ENCODE measurements at regions not wholly inside any gene's neighbourhood (a gene's known extent, or its start where the extent isn't known, plus 50 kb on each side); places are given as distances from the start of the nearest gene placed in this dataset.

GRCh38 chr5:153365547-153365946 is 124.9 kb upstream of the GRIA1 start:
- TF ChIP-seq CTCF (IDR thresholded peaks at IDR 0.05; ENCODE audit: borderline replicate concordance, extremely low read depth, low read length, poor library complexity, severe bottlenecking) (no peak), EZH2 (IDR thresholded peaks at IDR 0.05; ENCODE audit: borderline replicate concordance, low read depth, low read length, severe bottlenecking) (no peak)

Measured in DND-41 (cell line).